HG02938 (cell line): ENCODE measurements at regions not wholly inside any gene's neighbourhood (a gene's known extent, or its start where the extent isn't known, plus 50 kb on each side); places are given as distances from the start of the nearest gene placed in this dataset.

Experiments used
- ATAC-seq: cut with Tn5 transposase; IDR thresholded peaks from one replicate; pipeline ENCODE4 v1.9.1; 2021; ENCODE audit warnings: mild to moderate bottlenecking, moderate library complexity; ENCODE audit not compliant: unreplicated experiment

DNA sequence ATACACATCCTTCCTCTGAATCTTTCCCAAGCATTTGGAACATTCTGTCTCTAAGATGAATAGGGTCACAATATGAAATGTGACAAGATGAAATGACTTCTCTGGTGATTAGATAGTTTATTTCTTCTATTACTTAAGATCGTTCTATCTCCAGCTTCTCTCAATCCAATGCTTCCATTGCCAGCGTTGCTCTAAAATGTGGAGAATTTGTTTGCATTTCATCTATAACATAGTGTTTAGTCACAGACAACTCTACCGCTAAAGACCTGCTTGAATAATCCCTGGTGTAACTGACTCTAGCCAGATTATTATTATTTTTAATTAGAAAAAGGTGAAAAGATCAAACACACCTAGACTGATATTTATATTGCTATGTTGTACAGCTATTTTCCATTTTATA, 184.7 kb upstream of the PRICKLE1 start:
- no peak for ATAC-seq

- no peak for ATAC-seq
These were observed 180.7 kb upstream of the PRICKLE1 start for GRCh38 chr12:42770261-42770660.

DNA sequence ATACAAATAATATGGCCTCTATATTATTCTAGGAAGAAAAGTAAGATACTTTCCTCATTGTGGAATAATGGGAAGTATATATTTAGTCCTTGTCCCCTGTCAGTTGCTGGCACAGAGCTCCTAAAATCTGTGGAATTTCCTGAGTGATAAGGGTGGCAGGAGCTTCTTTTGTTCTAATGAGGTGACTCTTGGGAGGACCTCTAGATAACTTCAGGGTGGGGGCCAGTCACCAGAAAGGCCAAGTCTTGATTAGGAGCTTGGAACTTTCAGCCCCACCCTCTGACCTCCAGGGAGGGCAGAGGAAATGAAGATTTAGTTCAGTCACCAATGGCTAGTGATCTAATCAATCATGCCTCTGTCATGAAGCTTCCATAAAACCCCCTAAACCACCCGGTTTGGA, 179.9 kb upstream of the PRICKLE1 start:
- ATAC-seq = no peak

- ATAC-seq = no peak
These were observed 178.5 kb upstream of the PRICKLE1 start for GRCh38 chr12:42767998-42768397.

DNA sequence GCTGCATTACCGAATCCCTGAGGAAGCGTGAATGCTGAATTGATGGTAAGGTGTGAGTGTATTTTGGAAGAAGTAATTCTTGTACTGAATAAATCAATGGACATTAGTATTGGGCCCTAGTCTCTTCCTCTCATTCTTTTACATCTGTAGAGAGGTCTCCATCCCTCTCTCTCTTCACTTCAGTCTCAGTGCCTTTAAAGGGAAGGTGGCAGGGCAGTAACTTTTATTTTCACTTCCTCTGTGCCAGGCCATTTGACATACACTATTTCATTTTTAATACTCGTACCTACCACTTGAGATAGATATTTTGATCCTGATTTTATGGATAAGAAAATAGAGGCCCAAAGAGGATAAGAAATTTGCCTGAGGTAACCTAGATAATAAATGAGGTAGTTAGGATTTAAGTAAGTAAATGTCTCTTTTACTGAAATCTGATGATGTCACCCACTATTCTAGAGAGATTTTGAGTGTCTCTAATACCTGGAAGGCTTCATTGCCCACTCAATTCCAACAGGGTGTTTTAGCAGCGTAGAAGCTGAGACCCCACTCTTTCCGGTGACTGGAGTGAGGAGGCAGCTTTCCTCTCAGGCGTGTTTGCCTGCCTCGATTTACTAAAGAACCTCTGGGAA, 177.9 kb upstream of the PRICKLE1 start:
- no peak for ATAC-seq

DNA sequence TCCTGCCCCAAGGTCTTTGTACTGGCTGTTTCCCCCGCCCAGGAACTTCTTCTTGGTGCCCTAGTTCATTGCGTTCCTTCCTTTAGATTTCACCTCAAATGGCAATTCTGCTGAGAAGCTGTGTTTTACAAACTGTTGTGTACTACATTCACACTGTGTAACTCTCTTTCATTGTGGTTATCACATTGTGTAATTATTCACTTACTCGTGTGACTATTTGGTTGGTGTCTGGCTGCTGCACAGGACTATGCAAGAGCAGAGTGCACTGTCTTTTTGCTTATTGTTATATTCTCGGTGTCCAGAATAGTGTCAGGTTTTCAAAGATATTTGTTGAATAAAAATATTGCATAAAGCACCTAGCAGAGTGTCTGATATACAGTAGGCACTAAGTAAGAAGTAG, 177.2 kb upstream of the PRICKLE1 start:
- ATAC-seq = no peak

DNA sequence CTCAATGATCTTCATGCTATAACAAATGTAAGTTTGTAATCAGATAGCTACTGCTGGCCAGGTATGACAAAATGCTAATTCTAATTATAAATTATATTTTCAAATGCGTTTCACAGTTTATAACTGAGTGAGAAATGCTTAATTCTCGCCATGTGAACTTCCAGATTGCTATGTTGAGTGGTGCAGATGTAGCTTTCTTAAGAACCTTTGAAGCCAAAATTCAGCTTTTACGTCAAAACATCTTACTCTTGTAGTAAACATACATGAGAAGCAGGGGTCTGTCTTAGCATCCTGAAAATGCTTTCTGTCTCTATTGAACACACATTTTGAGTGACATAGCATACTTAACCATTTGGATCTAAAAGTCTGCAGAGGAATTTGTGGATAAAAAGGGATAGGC, 176.5 kb upstream of the PRICKLE1 start:
- ATAC-seq = no peak

DNA sequence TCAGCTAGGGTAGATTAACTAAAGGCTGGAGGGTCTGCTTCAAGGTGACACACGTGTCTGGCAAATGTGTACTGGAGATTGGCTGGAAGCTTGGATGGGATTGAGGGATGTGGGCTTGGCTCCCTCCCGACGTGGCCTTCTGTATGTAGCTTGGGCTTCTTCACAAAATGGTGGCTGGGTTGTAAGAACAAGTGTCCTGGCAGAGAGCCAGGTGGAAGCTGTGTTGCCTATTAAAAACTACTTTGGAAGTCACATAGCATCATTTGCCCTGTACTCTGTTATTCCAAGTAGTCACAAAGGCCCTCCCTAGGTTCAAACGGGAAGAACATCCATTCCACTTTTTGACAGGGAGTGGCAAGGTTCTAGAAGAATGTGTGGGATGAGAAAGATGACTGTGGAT, 174.1 kb upstream of the PRICKLE1 start:
- ATAC-seq = no peak

- no peak for ATAC-seq
These were observed 172.9 kb upstream of the PRICKLE1 start for GRCh38 chr12:42762395-42762925.

DNA sequence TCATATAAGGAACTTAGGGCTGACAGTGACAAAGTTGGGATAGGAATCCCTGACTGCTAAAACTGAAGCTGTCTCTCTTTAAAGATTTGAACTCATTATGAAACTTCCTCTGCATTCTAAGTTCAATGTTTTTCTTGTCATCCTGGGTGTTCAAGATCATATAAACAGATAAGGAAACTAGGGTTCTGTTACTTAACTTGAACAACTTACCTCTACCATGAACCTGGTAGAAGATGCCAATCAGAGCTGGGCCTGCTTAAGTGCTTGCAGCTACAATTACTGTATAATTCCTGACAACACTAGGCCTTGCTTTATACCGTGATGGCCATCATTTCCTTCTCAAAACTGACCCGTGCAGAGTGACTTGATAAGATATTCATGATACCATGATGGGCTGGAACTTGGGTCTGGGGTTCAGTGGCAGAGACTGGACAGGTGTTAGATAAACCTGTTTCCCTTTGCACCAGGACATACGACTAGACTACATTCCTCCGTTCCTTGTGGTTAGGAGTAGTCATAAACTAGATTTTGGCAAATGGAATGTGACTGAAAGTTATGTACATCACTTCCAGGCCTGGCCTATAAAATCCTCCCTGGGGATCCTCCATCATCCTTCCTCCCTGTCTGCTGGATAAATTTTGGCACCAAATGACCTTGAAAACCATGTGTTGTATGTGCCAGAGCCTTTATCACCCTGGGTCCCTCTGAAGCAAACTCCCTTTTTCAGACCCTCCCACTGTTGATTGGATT, 172.2 kb upstream of the PRICKLE1 start:
- ATAC-seq = no peak

DNA sequence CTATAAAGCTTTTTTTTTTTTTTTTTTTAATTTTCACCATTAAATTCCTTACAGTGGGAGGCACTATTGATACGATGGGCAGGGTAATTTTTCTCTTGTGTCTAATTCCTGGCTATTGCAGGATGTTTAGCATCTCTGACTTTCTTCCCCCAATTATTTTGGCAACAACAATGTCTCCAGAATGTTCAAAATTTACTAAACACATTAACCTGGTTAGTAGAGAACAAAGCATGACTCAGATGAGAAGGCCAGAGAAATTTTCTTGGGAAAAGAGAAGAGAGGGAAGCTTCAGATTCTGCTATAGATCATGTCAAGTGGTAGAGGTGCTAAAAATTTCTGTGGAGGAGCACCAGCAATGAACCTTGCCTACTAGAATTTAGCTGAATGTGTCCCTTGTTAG, 171.5 kb upstream of the PRICKLE1 start:
- ATAC-seq = no peak

DNA sequence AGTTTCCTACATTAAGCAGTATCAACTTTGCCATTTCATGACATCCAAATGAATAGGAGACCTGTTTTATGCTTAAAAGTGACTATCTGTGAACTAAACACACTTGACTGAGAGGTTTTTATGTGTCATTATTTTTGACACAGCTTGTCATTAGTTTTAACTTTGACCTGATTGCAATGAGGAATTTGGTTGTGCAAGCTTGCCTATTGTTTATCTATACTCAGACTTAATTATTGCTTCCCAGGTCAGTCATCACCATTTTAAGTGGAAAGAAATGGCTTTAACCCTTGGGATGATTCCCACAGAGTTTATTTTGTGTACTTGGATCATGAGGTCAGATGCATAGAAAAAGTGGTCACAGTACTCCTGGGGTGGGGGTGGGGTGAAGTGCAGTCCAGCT, 171.0 kb upstream of the PRICKLE1 start:
- ATAC-seq = no peak

GRCh38 chr12:42759622-42760273, 170.2 kb upstream of the PRICKLE1 start:
- no peak for ATAC-seq

DNA sequence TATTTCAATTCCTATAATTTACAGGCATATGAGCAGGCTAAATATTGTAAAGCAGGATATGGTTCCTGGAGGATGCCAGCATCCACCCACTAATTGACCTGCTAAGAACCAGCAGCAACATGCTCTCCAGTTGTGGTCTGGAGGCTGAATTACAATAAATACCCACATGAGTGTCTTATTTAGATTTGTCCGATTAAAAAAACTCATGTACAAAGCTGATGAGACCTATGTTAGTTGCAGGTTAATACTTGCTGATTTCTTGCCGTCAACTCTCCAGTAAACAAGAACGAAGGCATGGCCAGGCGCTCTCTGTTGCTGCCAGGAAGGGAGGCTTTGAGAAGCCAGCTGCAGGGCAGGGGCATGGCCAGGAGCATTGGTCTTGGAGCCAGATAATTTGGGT, 169.3 kb upstream of the PRICKLE1 start:
- ATAC-seq = no peak

- no peak for ATAC-seq
These were observed 168.1 kb upstream of the PRICKLE1 start for GRCh38 chr12:42757624-42758119.

GRCh38 chr12:42756841-42757623, 167.5 kb upstream of the PRICKLE1 start:
- no peak for ATAC-seq

GRCh38 chr12:42750356-42750755, 160.8 kb upstream of the PRICKLE1 start:
- no peak for ATAC-seq

DNA sequence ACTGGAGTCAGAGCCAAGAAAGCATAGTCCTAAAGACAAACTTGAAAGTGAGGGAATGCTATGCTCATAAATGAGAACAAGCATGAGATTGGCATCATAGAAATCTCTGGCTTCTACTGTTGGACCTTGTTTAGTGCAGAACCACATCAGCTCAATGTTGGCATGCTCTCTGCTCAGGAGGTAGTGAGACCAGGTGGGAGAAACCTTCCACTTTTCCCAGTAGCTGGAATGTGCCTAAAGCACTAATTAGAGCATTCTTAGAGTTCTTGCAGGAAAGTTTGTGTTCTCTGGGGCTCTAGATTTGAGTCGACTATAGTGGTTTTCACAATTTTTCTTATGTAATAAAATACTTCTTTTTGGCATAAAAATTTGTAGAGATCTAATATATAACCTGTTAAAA, 159.7 kb upstream of the PRICKLE1 start:
- ATAC-seq = no peak

- no peak for ATAC-seq
These were observed 155.1 kb upstream of the PRICKLE1 start for GRCh38 chr12:42744539-42745182.

DNA sequence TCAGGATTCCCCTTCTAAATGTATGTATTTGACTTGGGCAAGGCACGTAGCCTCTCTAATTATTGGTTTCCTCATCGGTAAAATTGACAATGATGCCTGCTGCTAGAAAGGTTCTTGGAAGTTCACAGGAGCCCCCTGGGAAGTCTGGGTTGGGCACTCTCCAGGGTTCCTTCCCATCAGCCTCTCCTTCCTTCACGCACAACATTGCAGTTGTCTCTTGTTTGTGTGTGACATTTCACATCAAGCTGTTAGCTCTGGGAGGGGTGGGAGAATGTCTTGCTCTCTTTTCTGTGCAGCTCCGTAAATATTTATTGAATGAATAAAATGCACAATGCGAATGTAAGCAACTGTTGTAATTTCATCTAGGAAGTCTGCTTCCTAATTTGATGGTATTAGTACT, 153.2 kb upstream of the PRICKLE1 start:
- no peak for ATAC-seq
